Gastrocnemius medialis (tissue), 4 donors: ENCODE measurements at regions not wholly inside any gene's neighbourhood (a gene's known extent, or its start where the extent isn't known, plus 50 kb on each side); places are given as distances from the start of the nearest gene placed in this dataset.
"Not testable (repeated sequence)": the region's sequence is repeated elsewhere in the genome, so short reads cannot be mapped to it uniquely, and the experiment has no call there.

ENCODE experiments used
- POLR2A ChIP-seq, 2 donors: fragments of 450-650 bp; IDR thresholded peaks; one replicate each; pipeline ENCODE4 v1.6.1; 2017; ENCODE audit warnings: antibody characterized with exemption in 2 of 2, mild to moderate bottlenecking in 2 of 2, moderate library complexity in 2 of 2
- TF ChIP-seq, protein P1 (sequence below), 5 experiments: fragments of 450-650 bp in 3 of 5; fragments of 200-600 bp in 2 of 5; sonication (generic) in 2 of 5; IDR thresholded peaks in 4 of 5; conservative IDR thresholded peaks in 1 of 5; 1 replicate in 4 of 5; 2 replicates in 1 of 5; pipeline ENCODE4 v1.5.1; 2016 to 2019; ENCODE audit warnings: antibody characterized with exemption in 5 of 5, mild to moderate bottlenecking in 3 of 5, moderate library complexity in 3 of 5

- not testable (repeated sequence) for TF ChIP-seq POLR2A (IDR thresholded peaks at IDR 0.05)
- TF ChIP-seq, protein P1, sequence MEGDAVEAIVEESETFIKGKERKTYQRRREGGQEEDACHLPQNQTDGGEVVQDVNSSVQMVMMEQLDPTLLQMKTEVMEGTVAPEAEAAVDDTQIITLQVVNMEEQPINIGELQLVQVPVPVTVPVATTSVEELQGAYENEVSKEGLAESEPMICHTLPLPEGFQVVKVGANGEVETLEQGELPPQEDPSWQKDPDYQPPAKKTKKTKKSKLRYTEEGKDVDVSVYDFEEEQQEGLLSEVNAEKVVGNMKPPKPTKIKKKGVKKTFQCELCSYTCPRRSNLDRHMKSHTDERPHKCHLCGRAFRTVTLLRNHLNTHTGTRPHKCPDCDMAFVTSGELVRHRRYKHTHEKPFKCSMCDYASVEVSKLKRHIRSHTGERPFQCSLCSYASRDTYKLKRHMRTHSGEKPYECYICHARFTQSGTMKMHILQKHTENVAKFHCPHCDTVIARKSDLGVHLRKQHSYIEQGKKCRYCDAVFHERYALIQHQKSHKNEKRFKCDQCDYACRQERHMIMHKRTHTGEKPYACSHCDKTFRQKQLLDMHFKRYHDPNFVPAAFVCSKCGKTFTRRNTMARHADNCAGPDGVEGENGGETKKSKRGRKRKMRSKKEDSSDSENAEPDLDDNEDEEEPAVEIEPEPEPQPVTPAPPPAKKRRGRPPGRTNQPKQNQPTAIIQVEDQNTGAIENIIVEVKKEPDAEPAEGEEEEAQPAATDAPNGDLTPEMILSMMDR (IDR thresholded peaks at IDR 0.05 in 4 of 5, conservative IDR thresholded peaks at IDR 0.05 in 1 of 5) = not testable (repeated sequence)
Measured at GRCh38 chr17:20518462-20518861, 51.1 kb upstream of the LGALS9B start.
